OCI-LY7 (cell line): ENCODE measurements at regions not wholly inside any gene's neighbourhood (a gene's known extent, or its start where the extent isn't known, plus 50 kb on each side); places are given as distances from the start of the nearest gene placed in this dataset.

Experiments used
- EZH2phosphoT487 ChIP-seq: fragments of 200-600 bp; sonication (generic); IDR thresholded peaks from 2 replicates; pipeline ENCODE4 v1.6.1; 2018; ENCODE audit warnings: low read depth, borderline replicate concordance, mild to moderate bottlenecking, mixed run types, antibody characterized with exemption, low read length, moderate library complexity, mixed read lengths
- TF ChIP-seq, protein P1 (sequence below): fragments of 200-600 bp; sonication (generic); conservative IDR thresholded peaks from 2 replicates; pipeline ENCODE4 v1.5.1; 2014; ENCODE audit warnings: mild to moderate bottlenecking, antibody characterized with exemption, low read length, moderate library complexity, mixed read lengths

- TF ChIP-seq, protein P1, sequence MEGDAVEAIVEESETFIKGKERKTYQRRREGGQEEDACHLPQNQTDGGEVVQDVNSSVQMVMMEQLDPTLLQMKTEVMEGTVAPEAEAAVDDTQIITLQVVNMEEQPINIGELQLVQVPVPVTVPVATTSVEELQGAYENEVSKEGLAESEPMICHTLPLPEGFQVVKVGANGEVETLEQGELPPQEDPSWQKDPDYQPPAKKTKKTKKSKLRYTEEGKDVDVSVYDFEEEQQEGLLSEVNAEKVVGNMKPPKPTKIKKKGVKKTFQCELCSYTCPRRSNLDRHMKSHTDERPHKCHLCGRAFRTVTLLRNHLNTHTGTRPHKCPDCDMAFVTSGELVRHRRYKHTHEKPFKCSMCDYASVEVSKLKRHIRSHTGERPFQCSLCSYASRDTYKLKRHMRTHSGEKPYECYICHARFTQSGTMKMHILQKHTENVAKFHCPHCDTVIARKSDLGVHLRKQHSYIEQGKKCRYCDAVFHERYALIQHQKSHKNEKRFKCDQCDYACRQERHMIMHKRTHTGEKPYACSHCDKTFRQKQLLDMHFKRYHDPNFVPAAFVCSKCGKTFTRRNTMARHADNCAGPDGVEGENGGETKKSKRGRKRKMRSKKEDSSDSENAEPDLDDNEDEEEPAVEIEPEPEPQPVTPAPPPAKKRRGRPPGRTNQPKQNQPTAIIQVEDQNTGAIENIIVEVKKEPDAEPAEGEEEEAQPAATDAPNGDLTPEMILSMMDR = no peak
- TF ChIP-seq EZH2phosphoT487 = no peak
These were observed 841.1 kb downstream of the USP25 start for GRCh38 chr21:16570856-16571255.
